COLO829 (cell line): ENCODE measurements at regions not wholly inside any gene's neighbourhood (a gene's known extent, or its start where the extent isn't known, plus 50 kb on each side); places are given as distances from the start of the nearest gene placed in this dataset.
A peak's percentile ranks its signal among the peaks of the same experiment; 100 is the strongest.

Experiments used
- DNase-seq: peaks from one replicate; pipeline ENCODE4 v3.0.0; 2012; ENCODE audit warnings: low spot score

- DNase-seq: no peak
Observed at GRCh38 chr2:100660851-100661584, 98.2 kb downstream of the PDCL3 start.

GRCh38 chr2:100662866-100663265 lies 100.1 kb downstream of the PDCL3 start:
- no peak for DNase-seq

- DNase-seq: no peak
Observed at GRCh38 chr2:100664021-100664755, 101.4 kb downstream of the PDCL3 start.

- no peak for DNase-seq
Observed at GRCh38 chr2:100664756-100665101, 101.9 kb downstream of the PDCL3 start.

- no peak for DNase-seq
Observed at GRCh38 chr2:100666996-100667395, 104.2 kb downstream of the PDCL3 start.

GRCh38 chr2:100667801-100668200 lies 105.0 kb downstream of the PDCL3 start:
- no peak for DNase-seq

- no peak for DNase-seq
Observed at GRCh38 chr2:100670232-100670631, 107.4 kb downstream of the PDCL3 start.

- DNase-seq: no peak
Observed at GRCh38 chr2:100673115-100673514, 110.3 kb downstream of the PDCL3 start.

- DNase-seq: no peak
Observed at GRCh38 chr2:100673691-100674485, 111.1 kb downstream of the PDCL3 start.

GRCh38 chr2:100674666-100675065 lies 111.9 kb downstream of the PDCL3 start:
- DNase-seq: no peak

GRCh38 chr2:100675373-100675772 lies 112.6 kb downstream of the PDCL3 start:
- no peak for DNase-seq

GRCh38 chr2:100675855-100676254 lies 113.1 kb downstream of the PDCL3 start:
- DNase-seq: no peak

GRCh38 chr2:100676346-100676745 lies 113.6 kb downstream of the PDCL3 start:
- no peak for DNase-seq

- no peak for DNase-seq
Observed at GRCh38 chr2:100677611-100678185, 114.9 kb downstream of the PDCL3 start.

- no peak for DNase-seq
Observed at GRCh38 chr2:100679211-100679610, 116.4 kb downstream of the PDCL3 start.

GRCh38 chr2:100682536-100682935 lies 119.7 kb downstream of the PDCL3 start:
- no peak for DNase-seq

- no peak for DNase-seq
Observed at GRCh38 chr2:100683231-100683630, 120.4 kb downstream of the PDCL3 start.

GRCh38 chr2:100691846-100692245 lies 128.1 kb upstream of the NPAS2 start:
- DNase-seq: peak; percentile 10

- no peak for DNase-seq
Observed at GRCh38 chr2:100692381-100692780, 127.6 kb upstream of the NPAS2 start.

- no peak for DNase-seq
Observed at GRCh38 chr2:100692906-100693305, 127.0 kb upstream of the NPAS2 start.

- no peak for DNase-seq
Observed at GRCh38 chr2:100699131-100699530, 120.8 kb upstream of the NPAS2 start.

- DNase-seq: no peak
Observed at GRCh38 chr2:100702438-100703109, 117.4 kb upstream of the NPAS2 start.
